ENCODE measurements at regions not wholly inside any gene's neighbourhood (a gene's known extent, or its start where the extent isn't known, plus 50 kb on each side); places are given as distances from the start of the nearest gene placed in this dataset.

GRCh38 chr11:127340438-127340837 is 339.9 kb upstream of the KIRREL3 start:
- H3K27ac ChIP-seq, result no peak overlapping the region
- no peaks in the 10 kb centered on the region for H3K9me3 ChIP-seq
- H3K4me3 ChIP-seq, result no peak overlapping the region
- intact Hi-C loops (cut with DNase I), result loop anchor here (10.0 kb wide), 1 partner anchor 896 kb away; no protein-coding TSS in a partner anchor
- H3K36me3 ChIP-seq, result no peaks in the 10 kb centered on the region
- DNase-seq (ENCODE audit: low spot score), result no peak
- WGBS, result 59% methylated on average over 1 of the region's 1 CpG
- H3K4me1 ChIP-seq (replicated peaks), result no peaks in the 10 kb centered on the region
- no peaks in the 10 kb centered on the region for H3K27me3 ChIP-seq (replicated peaks; ENCODE audit: insufficient read depth)
- TF ChIP-seq POLR2A (IDR thresholded peaks at IDR 0.05), result no peak
- no peak for TF ChIP-seq POLR2AphosphoS5 (IDR thresholded peaks at IDR 0.05)
- TF ChIP-seq, protein P1, sequence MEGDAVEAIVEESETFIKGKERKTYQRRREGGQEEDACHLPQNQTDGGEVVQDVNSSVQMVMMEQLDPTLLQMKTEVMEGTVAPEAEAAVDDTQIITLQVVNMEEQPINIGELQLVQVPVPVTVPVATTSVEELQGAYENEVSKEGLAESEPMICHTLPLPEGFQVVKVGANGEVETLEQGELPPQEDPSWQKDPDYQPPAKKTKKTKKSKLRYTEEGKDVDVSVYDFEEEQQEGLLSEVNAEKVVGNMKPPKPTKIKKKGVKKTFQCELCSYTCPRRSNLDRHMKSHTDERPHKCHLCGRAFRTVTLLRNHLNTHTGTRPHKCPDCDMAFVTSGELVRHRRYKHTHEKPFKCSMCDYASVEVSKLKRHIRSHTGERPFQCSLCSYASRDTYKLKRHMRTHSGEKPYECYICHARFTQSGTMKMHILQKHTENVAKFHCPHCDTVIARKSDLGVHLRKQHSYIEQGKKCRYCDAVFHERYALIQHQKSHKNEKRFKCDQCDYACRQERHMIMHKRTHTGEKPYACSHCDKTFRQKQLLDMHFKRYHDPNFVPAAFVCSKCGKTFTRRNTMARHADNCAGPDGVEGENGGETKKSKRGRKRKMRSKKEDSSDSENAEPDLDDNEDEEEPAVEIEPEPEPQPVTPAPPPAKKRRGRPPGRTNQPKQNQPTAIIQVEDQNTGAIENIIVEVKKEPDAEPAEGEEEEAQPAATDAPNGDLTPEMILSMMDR (IDR thresholded peaks at IDR 0.05), result no peak

DNA sequence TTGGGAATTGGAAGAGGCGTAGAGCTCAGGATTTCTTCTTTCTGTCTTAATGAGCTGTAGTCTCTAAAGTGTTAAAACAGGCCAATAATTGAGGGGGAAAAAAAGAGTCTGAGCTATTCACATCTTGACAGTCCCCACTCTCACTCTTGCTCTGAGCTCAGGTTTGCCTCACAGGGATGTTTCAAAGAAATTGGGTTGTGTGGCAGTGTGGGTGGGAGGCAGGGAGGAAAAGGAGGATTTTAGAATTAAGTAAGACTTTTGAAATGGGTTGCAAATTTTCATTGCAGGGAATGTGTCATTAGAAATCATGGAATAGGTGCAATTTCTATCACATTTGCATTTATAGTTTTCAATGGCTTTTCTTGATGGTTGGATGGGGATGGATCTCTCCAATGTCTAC is 338.8 kb upstream of the KIRREL3 start:
- H3K36me3 ChIP-seq, result no peaks in the 10 kb centered on the region
- no peaks in the 10 kb centered on the region for H3K9me3 ChIP-seq
- no peak for DNase-seq (ENCODE audit: low spot score)
- WGBS, result 96% methylated on average over 1 of the region's 1 CpG
- no peak overlapping the region for H3K4me3 ChIP-seq
- H3K27ac ChIP-seq, result no peak overlapping the region
- H3K27me3 ChIP-seq (replicated peaks; ENCODE audit: insufficient read depth), result no peaks in the 10 kb centered on the region
- H3K4me1 ChIP-seq (replicated peaks), result no peaks in the 10 kb centered on the region
- TF ChIP-seq POLR2AphosphoS5 (IDR thresholded peaks at IDR 0.05) (no peak), POLR2A (IDR thresholded peaks at IDR 0.05) (no peak)
- TF ChIP-seq, protein P1 (IDR thresholded peaks at IDR 0.05), result no peak
- intact Hi-C loops (cut with DNase I), result no loop called here

DNA sequence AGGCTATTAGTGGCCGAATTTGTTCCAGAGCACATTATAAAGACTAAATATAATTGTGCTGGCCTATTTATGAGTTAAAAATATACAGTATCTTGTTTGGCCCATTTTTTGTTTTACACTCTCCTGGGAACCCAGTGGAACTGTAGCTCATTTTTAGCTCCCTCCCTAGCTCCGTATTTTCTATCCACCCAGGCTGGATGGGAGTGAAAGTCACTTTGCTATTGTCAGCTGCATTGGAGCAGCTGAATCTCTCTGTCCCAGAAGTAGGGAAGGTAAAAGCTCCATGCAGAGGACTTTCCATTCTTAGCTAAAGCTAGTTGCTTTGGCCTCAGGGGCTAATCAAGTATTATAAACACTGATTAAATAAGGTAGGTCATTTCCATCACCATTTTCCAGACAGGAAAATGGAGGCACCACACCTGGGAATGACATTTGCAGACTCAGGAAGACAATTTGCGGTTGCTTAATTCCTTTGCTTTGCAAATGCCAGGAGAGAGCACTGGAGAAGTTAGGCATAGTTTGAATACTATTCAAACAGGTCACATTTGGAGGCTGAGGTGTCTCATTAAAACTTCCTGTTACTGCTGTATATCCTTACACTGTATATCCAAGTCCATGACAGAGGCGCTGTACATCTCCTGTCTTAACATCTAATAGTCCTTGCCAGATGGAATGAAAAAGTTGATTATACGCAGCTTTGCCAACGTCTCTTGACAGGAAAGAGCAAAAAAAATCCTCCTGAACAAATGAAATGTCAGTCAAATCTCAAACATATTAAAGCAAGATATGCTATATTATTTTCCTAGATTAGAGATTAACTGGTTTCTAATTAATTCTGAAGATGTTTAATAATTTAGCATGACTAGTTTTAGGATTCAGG is 338.1 kb upstream of the KIRREL3 start:
- no peak for TF ChIP-seq POLR2AphosphoS5 (IDR thresholded peaks at IDR 0.05)
- TF ChIP-seq, protein P1 (IDR thresholded peaks at IDR 0.05), result no peak
- no peak for TF ChIP-seq POLR2A (IDR thresholded peaks at IDR 0.05)
- DNase-seq (ENCODE audit: low spot score), result no peak
- Histone ChIP-seq H3K4me1 (replicated peaks) (no peaks in the 10 kb centered on the region), H3K4me3 (no peak overlapping the region), H3K27ac (no peak overlapping the region), H3K36me3 (no peaks in the 10 kb centered on the region), H3K27me3 (replicated peaks; ENCODE audit: insufficient read depth) (no peaks in the 10 kb centered on the region), H3K9me3 (no peaks in the 10 kb centered on the region)
- intact Hi-C loops (cut with DNase I), result no loop called here
- WGBS, result 75% methylated on average over 6 of the region's 6 CpGs

DNA sequence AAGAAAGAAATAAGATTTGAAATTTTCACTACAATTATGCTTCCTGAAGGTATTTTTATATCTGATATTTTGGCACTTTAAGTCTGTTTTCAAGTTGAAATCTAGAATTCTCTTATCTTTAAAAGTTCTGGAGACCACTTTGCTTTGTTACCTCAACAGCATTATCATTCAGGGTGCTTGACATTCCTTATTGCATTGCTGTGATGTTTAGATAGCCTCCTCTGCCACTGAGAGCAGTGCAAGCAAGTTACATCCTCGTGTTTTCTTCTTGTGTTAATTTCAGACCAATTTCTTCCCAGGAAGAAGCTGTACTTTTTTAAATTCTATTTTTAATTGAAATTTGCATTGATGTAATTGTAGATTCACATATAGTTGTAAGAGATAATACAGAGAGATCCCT is 333.9 kb upstream of the KIRREL3 start:
- DNase-seq (ENCODE audit: low spot score), result no peak
- intact Hi-C loops (cut with DNase I), result no loop called here
- H3K36me3 ChIP-seq, result no peaks in the 10 kb centered on the region
- WGBS, result 73% methylated on average over 1 of the region's 1 CpG
- no peaks in the 10 kb centered on the region for H3K27me3 ChIP-seq (replicated peaks; ENCODE audit: insufficient read depth)
- no peak overlapping the region for H3K27ac ChIP-seq
- H3K4me1 ChIP-seq (replicated peaks), result no peaks in the 10 kb centered on the region
- H3K9me3 ChIP-seq, result no peaks in the 10 kb centered on the region
- no peak overlapping the region for H3K4me3 ChIP-seq
- TF ChIP-seq, protein P1 (IDR thresholded peaks at IDR 0.05), result no peak

DNA sequence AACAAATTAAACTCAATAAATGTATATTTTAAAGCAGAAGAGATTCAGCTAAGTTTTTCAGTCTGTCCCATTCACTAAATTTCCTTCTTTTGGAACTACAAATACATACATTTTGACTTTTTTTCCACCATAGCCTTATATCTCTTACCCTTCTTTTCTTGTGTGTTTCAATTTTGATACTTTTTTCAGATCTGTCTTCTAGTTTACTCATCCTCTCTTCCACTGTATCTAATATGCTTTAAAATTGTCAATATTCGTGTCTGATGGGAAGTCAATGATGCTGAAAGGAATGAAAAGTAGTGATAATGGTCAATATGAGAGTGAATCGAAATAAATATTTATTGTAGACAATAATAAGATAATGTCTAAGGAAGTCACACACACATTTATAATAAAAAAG is 332.3 kb upstream of the KIRREL3 start:
- H3K27ac ChIP-seq, result no peak overlapping the region
- H3K4me3 ChIP-seq, result no peak overlapping the region
- no peaks in the 10 kb centered on the region for H3K36me3 ChIP-seq
- no peaks in the 10 kb centered on the region for H3K4me1 ChIP-seq (replicated peaks)
- 87% methylated on average over 2 of the region's 2 CpGs for WGBS
- H3K9me3 ChIP-seq, result no peaks in the 10 kb centered on the region
- TF ChIP-seq POLR2AphosphoS5 (IDR thresholded peaks at IDR 0.05) (no peak), POLR2A (IDR thresholded peaks at IDR 0.05) (no peak)
- TF ChIP-seq, protein P1 (IDR thresholded peaks at IDR 0.05), result no peak
- no peaks in the 10 kb centered on the region for H3K27me3 ChIP-seq (replicated peaks; ENCODE audit: insufficient read depth)
- intact Hi-C loops (cut with DNase I), result no loop called here
- DNase-seq (ENCODE audit: low spot score), result no peak

Data from prostate gland (tissue), 2 donors.